ENCODE measurements at regions not wholly inside any gene's neighbourhood (a gene's known extent, or its start where the extent isn't known, plus 50 kb on each side); places are given as distances from the start of the nearest gene placed in this dataset.

- TF ChIP-seq CTCF (conservative IDR thresholded peaks at IDR 0.05; ENCODE audit: low read depth in 2 of 2) = no peak
- TF ChIP-seq CREB1 (CRISPR knock-in tag; IDR thresholded peaks at IDR 0.05; ENCODE audit: low read depth) = no peak
- no peak for TF ChIP-seq EZH2 (IDR thresholded peaks at IDR 0.05; ENCODE audit: low read depth, unreplicated experiment)
- no peak for TF ChIP-seq POLR2AphosphoS5 (IDR thresholded peaks at IDR 0.05; ENCODE audit: low read depth)
- no peak for TF ChIP-seq EZH2phosphoT487 (IDR thresholded peaks at IDR 0.05; ENCODE audit: unreplicated experiment)
- no peak for TF ChIP-seq ZNF114 (CRISPR knock-in tag; IDR thresholded peaks at IDR 0.05)
- no peak for TF ChIP-seq ETS1 (IDR thresholded peaks at IDR 0.05)
- TF ChIP-seq REST (IDR thresholded peaks at IDR 0.05; ENCODE audit: unreplicated experiment) = no peak
- no peak for TF ChIP-seq ZNF331 (CRISPR knock-in tag; IDR thresholded peaks at IDR 0.05; ENCODE audit: low read depth)
- no peak for TF ChIP-seq ZNF462 (CRISPR knock-in tag; IDR thresholded peaks at IDR 0.05)
- TF ChIP-seq STAT1 (IDR thresholded peaks at IDR 0.05; ENCODE audit: unreplicated experiment) = no peak
- TF ChIP-seq JUNB (IDR thresholded peaks at IDR 0.05; ENCODE audit: unreplicated experiment) = no peak
These were observed 131.2 kb downstream of the ETAA1 start for GRCh38 chr2:67528320-67528719.
